Muscle layer of duodenum (tissue), 2 donors: ENCODE measurements at regions not wholly inside any gene's neighbourhood (a gene's known extent, or its start where the extent isn't known, plus 50 kb on each side); places are given as distances from the start of the nearest gene placed in this dataset.

Source experiments
- H3K27ac ChIP-seq: one replicate; pipeline ENCODE4 v1.7.0; 2013; ENCODE audit warnings: mild to moderate bottlenecking, low read length
- H3K27me3 ChIP-seq: one replicate; pipeline ENCODE4 v1.7.0; 2013; ENCODE audit warnings: low read depth, mild to moderate bottlenecking, control low read depth, low read length
- H3K36me3 ChIP-seq, 2 donors: one replicate each; pipeline ENCODE4 v1.7.0; 2013; ENCODE audit warnings: low read length in 2 of 2, control low read depth in 1 of 2, mild to moderate bottlenecking in 1 of 2; ENCODE audit not compliant: insufficient read depth in 2 of 2, control insufficient read depth in 1 of 2
- H3K4me1 ChIP-seq, 2 donors: one replicate each; pipeline ENCODE4 v1.7.0; 2013; ENCODE audit warnings: low read length in 2 of 2, mild to moderate bottlenecking in 2 of 2, control low read depth in 1 of 2, moderate library complexity in 1 of 2; ENCODE audit not compliant: insufficient read depth in 2 of 2, control insufficient read depth in 1 of 2
- H3K4me3 ChIP-seq, 2 donors: one replicate each; pipeline ENCODE4 v1.7.0; 2013; ENCODE audit warnings: low read length in 2 of 2, low read depth in 1 of 2, mild to moderate bottlenecking in 1 of 2
- H3K9me3 ChIP-seq, 2 donors: one replicate each; pipeline ENCODE4 v1.7.0; 2013; ENCODE audit warnings: low read length in 2 of 2, control low read depth in 1 of 2, mild to moderate bottlenecking in 1 of 2; ENCODE audit not compliant: control insufficient read depth in 1 of 2
- donor health status: healthy.

- Histone ChIP-seq H3K4me1 (no peaks in the 10 kb centered on the region), H3K27me3 (no peaks in the 10 kb centered on the region), H3K27ac (no peak overlapping the region), H3K9me3 (no peaks in the 10 kb centered on the region), H3K4me3 (no peak overlapping the region), H3K36me3 (no peaks in the 10 kb centered on the region)
These were observed 460.4 kb downstream of the EPHA4 start for GRCh38 chr2:221111739-221112138.

GRCh38 chr2:221112744-221113143 lies 459.4 kb downstream of the EPHA4 start:
- Histone ChIP-seq H3K9me3 (no peaks in the 10 kb centered on the region), H3K4me3 (no peak overlapping the region), H3K27me3 (no peaks in the 10 kb centered on the region), H3K27ac (no peak overlapping the region), H3K36me3 (no peaks in the 10 kb centered on the region), H3K4me1 (no peaks in the 10 kb centered on the region)

- Histone ChIP-seq H3K27me3 (no peaks in the 10 kb centered on the region), H3K36me3 (no peaks in the 10 kb centered on the region), H3K27ac (no peak overlapping the region), H3K9me3 (no peaks in the 10 kb centered on the region), H3K4me1 (no peaks in the 10 kb centered on the region), H3K4me3 (no peak overlapping the region)
These were observed 456.2 kb downstream of the EPHA4 start for GRCh38 chr2:221115944-221116343.

GRCh38 chr2:221120643-221121042 lies 451.5 kb downstream of the EPHA4 start:
- H3K4me1 ChIP-seq: no peaks in the 10 kb centered on the region

GRCh38 chr2:221123396-221123795 lies 448.7 kb downstream of the EPHA4 start:
- no peaks in the 10 kb centered on the region for H3K4me1 ChIP-seq
- H3K36me3 ChIP-seq: no peaks in the 10 kb centered on the region
- H3K27ac ChIP-seq: no peak overlapping the region
- H3K9me3 ChIP-seq: no peaks in the 10 kb centered on the region
- no peaks in the 10 kb centered on the region for H3K27me3 ChIP-seq
- no peak overlapping the region for H3K4me3 ChIP-seq

More at GRCh38 chr2:221120643-221121042, 451.5 kb downstream of the EPHA4 start:
- no peak overlapping the region for H3K4me3 ChIP-seq
- no peaks in the 10 kb centered on the region for H3K9me3 ChIP-seq
- no peaks in the 10 kb centered on the region for H3K36me3 ChIP-seq
- no peaks in the 10 kb centered on the region for H3K27me3 ChIP-seq
- H3K27ac ChIP-seq: no peak overlapping the region

GRCh38 chr2:221124532-221125240 lies 447.4 kb downstream of the EPHA4 start:
- Histone ChIP-seq H3K27ac (no peak overlapping the region), H3K9me3 (no peaks in the 10 kb centered on the region), H3K4me1 (no peaks in the 10 kb centered on the region), H3K27me3 (no peaks in the 10 kb centered on the region), H3K4me3 (no peak overlapping the region), H3K36me3 (no peaks in the 10 kb centered on the region)

GRCh38 chr2:221125691-221126090 lies 446.4 kb downstream of the EPHA4 start:
- no peaks in the 10 kb centered on the region for H3K27me3 ChIP-seq
- no peak overlapping the region for H3K4me3 ChIP-seq
- no peaks in the 10 kb centered on the region for H3K36me3 ChIP-seq
- H3K9me3 ChIP-seq: no peaks in the 10 kb centered on the region
- H3K27ac ChIP-seq: no peak overlapping the region
- no peaks in the 10 kb centered on the region for H3K4me1 ChIP-seq

- no peak overlapping the region for H3K4me3 ChIP-seq
- H3K4me1 ChIP-seq: no peaks in the 10 kb centered on the region
These were observed 442.4 kb downstream of the EPHA4 start for GRCh38 chr2:221129657-221130056.

GRCh38 chr2:221130431-221130830 lies 441.7 kb downstream of the EPHA4 start:
- Histone ChIP-seq H3K27ac (no peak overlapping the region), H3K27me3 (no peaks in the 10 kb centered on the region), H3K9me3 (no peaks in the 10 kb centered on the region), H3K4me3 (no peak overlapping the region), H3K36me3 (no peaks in the 10 kb centered on the region), H3K4me1 (no peaks in the 10 kb centered on the region)

More at GRCh38 chr2:221129657-221130056, 442.4 kb downstream of the EPHA4 start:
- no peaks in the 10 kb centered on the region for H3K9me3 ChIP-seq
- H3K36me3 ChIP-seq: no peaks in the 10 kb centered on the region
- H3K27ac ChIP-seq: no peak overlapping the region
- H3K27me3 ChIP-seq: no peaks in the 10 kb centered on the region

- Histone ChIP-seq H3K4me3 (no peak overlapping the region), H3K4me1 (no peaks in the 10 kb centered on the region), H3K27me3 (no peaks in the 10 kb centered on the region), H3K9me3 (no peaks in the 10 kb centered on the region), H3K36me3 (no peaks in the 10 kb centered on the region), H3K27ac (no peak overlapping the region)
These were observed 438.2 kb downstream of the EPHA4 start for GRCh38 chr2:221133941-221134340.

- Histone ChIP-seq H3K27me3 (no peaks in the 10 kb centered on the region), H3K4me1 (no peaks in the 10 kb centered on the region), H3K27ac (no peak overlapping the region), H3K4me3 (no peak overlapping the region), H3K36me3 (no peaks in the 10 kb centered on the region), H3K9me3 (no peaks in the 10 kb centered on the region)
These were observed 437.4 kb downstream of the EPHA4 start for GRCh38 chr2:221134718-221135117.

- H3K27me3 ChIP-seq: no peaks in the 10 kb centered on the region
- H3K4me3 ChIP-seq: no peak overlapping the region
- no peaks in the 10 kb centered on the region for H3K4me1 ChIP-seq
- no peaks in the 10 kb centered on the region for H3K9me3 ChIP-seq
- H3K36me3 ChIP-seq: no peaks in the 10 kb centered on the region
- H3K27ac ChIP-seq: no peak overlapping the region
These were observed 436.4 kb downstream of the EPHA4 start for GRCh38 chr2:221135699-221136098.
